ENCODE measurements at regions not wholly inside any gene's neighbourhood (a gene's known extent, or its start where the extent isn't known, plus 50 kb on each side); places are given as distances from the start of the nearest gene placed in this dataset.
"Not testable (repeated sequence)": the region's sequence is repeated elsewhere in the genome, so short reads cannot be mapped to it uniquely, and the experiment has no call there.

- H3K4me3 ChIP-seq (ENCODE audit: low read depth, low read length), result no peak overlapping the region
- in situ Hi-C loops (cut with HindIII; ENCODE audit: low sequenced_read_pairs), result no loop called here
- no peak for TF ChIP-seq CTCF (IDR thresholded peaks at IDR 0.05; ENCODE audit: low read depth, low read length, missing control alignments)
- no peak for DNase-seq (ENCODE audit: low read depth)
Measured at GRCh38 chr7:34222316-34222715, 317.0 kb downstream of the BMPER start.

DNA sequence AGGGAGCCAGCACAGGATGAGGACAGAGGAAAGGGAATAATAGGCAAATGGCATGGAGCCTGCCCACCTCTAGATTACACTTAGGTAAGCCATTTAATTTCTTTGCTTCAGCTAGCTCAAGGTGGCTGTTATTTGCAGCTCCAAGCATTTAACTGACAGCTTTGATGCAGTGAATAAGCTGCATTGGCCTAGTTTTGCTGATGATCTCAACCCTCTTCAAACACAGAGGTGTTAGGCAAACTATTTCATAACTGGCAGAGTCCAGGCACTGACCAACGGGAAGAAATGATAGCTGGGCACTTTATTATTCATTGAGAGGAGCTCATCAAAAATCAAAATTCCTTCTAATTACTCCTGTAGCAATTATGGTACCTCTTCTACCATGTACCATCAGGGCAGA is 317.4 kb downstream of the BMPER start:
- H3K4me3 ChIP-seq (ENCODE audit: low read depth, low read length), result no peak overlapping the region
- DNase-seq (ENCODE audit: low read depth), result no peak
- in situ Hi-C loops (cut with HindIII; ENCODE audit: low sequenced_read_pairs), result no loop called here

GRCh38 chr7:34224281-34224680 is 318.9 kb downstream of the BMPER start:
- no peak overlapping the region for H3K4me3 ChIP-seq (ENCODE audit: low read depth, low read length)
- DNase-seq (ENCODE audit: low read depth), result no peak
- no peak for TF ChIP-seq CTCF (IDR thresholded peaks at IDR 0.05; ENCODE audit: low read depth, low read length, missing control alignments)
- in situ Hi-C loops (cut with HindIII; ENCODE audit: low sequenced_read_pairs), result no loop called here

More for the DNA sequence above, 317.4 kb downstream of the BMPER start:
- TF ChIP-seq CTCF (IDR thresholded peaks at IDR 0.05; ENCODE audit: low read depth, low read length, missing control alignments), result no peak

GRCh38 chr7:34225193-34225592 is 319.9 kb downstream of the BMPER start:
- DNase-seq (ENCODE audit: low read depth), result no peak
- no peak overlapping the region for H3K4me3 ChIP-seq (ENCODE audit: low read depth, low read length)
- no peak for TF ChIP-seq CTCF (IDR thresholded peaks at IDR 0.05; ENCODE audit: low read depth, low read length, missing control alignments)
- in situ Hi-C loops (cut with HindIII; ENCODE audit: low sequenced_read_pairs), result no loop called here

DNA sequence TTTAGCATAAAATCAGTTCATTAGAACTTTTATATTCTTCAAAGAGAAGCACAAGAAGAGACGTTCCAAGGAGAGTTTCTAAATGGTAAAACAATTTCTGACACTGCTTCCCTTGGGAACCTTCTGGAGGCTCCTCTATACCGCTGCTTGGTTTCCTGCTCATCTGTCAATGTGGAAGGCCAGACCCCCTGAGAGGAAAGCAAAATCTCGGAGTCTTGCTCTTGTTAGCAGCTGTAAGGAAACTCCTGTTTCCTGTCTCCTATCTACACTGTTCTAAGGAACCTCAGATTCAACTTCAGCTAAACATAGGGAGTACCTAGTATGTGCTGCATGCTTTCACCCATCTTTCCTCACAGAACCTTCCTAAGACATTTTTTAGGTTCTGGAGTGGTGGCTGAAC is 322.2 kb downstream of the BMPER start:
- no peak for TF ChIP-seq CTCF (IDR thresholded peaks at IDR 0.05; ENCODE audit: low read depth, low read length, missing control alignments)
- no peak for DNase-seq (ENCODE audit: low read depth)

GRCh38 chr7:34235101-34235500 is 329.8 kb downstream of the BMPER start:
- in situ Hi-C loops (cut with HindIII; ENCODE audit: low sequenced_read_pairs); DNase-seq (ENCODE audit: low read depth); H3K4me3 ChIP-seq (ENCODE audit: low read depth, low read length): not testable (repeated sequence)

More for the DNA sequence above, 322.2 kb downstream of the BMPER start:
- no peak overlapping the region for H3K4me3 ChIP-seq (ENCODE audit: low read depth, low read length)
- in situ Hi-C loops (cut with HindIII; ENCODE audit: low sequenced_read_pairs), result no loop called here

GRCh38 chr7:34236057-34236456 is 330.7 kb downstream of the BMPER start:
- in situ Hi-C loops (cut with HindIII; ENCODE audit: low sequenced_read_pairs), result no loop called here
- no peak overlapping the region for H3K4me3 ChIP-seq (ENCODE audit: low read depth, low read length)
- DNase-seq (ENCODE audit: low read depth), result no peak
- no peak for TF ChIP-seq CTCF (IDR thresholded peaks at IDR 0.05; ENCODE audit: low read depth, low read length, missing control alignments)

Data from astrocyte of the cerebellum (primary cell).